Fibroblast of peridontal ligament (primary cell): ENCODE measurements at regions not wholly inside any gene's neighbourhood (a gene's known extent, or its start where the extent isn't known, plus 50 kb on each side); places are given as distances from the start of the nearest gene placed in this dataset.
"Not testable (repeated sequence)": the region's sequence is repeated elsewhere in the genome, so short reads cannot be mapped to it uniquely, and the experiment has no call there.

Source experiments
- DNase-seq: peaks from one replicate; pipeline ENCODE4 v3.0.0-alpha.2; 2010; ENCODE audit errors: extremely low read depth

- no peak for DNase-seq
These were observed 182.1 kb downstream of the DEPDC1B start for GRCh38 chr5:60517850-60518249.

DNA sequence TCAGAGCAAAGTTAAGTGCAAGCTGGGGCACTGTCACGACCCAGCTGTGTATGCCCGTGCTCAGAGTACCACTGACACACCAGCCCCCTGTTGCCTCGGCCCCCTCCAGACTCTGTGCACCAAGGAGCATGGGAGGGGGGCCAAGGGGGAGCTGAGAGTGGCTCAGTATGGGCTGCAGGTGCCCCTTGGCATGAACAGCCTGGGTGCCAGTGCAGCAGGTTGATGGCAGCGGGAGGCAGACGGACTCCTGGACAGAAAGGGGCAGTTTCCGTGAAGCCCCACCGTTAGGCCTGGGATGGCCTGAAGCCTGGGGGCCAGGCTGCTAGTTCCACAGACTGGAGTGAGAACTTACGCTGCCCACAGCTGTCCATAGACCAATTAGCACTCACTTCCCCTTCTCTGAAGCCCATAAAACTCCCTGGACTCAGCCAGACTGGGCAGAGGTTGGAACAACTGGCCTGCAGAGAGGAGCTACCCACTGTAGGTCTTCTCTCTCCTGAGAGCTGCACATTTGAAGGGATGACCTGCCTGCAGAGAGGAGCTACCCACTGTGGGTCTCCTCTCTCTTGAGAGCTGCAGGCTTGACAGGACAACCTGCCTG is 182.8 kb downstream of the DEPDC1B start:
- DNase-seq: no peak

- DNase-seq: no peak
These were observed 183.3 kb downstream of the DEPDC1B start for GRCh38 chr5:60516688-60517087.

DNA sequence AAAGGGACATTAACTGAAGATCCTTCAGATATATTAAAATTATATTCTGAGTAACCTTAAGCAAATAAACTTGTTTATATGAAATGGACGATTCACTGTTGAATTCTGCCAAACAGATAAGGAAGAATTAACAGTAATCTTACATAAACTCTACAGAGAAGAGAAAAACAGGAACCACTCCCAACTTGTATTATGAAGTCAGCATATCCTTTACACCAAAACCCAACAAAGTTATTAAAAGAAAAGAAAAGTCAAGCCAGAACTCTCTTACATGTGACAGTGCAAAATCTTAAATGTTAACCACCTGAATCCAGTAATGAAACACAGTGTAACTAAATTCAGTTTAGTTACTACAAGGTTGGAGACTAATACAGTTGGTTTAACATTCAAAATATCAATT is 185.8 kb downstream of the DEPDC1B start:
- no peak for DNase-seq

GRCh38 chr5:60512117-60512516 is 187.8 kb downstream of the DEPDC1B start:
- no peak for DNase-seq

- DNase-seq: no peak
These were observed 189.3 kb downstream of the DEPDC1B start for GRCh38 chr5:60510663-60511062.

DNA sequence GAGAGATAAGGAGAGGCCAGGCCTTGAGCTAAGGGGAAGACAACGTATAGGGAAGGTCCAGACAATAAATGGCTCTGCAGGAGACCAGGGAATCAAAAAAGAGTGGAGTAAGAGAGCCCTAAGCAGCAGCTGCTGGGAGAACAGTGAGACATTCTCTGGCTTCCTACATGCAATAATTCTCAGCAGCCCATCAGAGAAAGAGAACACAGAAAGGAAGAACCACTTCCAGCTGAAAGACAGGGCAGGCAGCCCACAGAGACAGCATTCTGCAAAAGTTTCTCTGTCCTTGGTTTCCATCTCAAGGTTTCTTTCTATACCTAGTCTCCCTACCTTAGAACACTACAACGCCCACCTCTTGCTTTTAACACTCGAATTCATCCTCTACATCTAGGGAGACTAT is 189.9 kb downstream of the DEPDC1B start:
- no peak for DNase-seq

DNA sequence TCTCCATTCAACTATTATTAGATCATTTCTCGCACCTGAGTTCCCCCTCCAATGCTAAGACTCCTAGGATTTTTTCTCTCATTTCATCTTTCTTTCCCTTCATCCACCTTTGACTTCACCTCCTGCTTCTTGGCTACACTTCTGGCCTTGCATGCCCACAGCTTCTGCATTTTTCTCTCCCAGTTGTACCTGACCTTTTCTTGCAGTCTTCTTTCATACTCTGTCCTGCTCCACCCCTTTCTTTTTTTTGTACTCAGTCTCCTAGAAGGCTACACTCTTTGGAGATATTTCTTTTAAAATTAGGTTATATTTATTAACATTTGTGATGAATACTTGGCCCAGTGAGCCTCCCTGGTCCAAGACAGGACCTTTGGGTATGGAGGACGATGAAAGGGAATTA is 190.4 kb downstream of the DEPDC1B start:
- no peak for DNase-seq

GRCh38 chr5:60507687-60508086 is 192.3 kb downstream of the DEPDC1B start:
- DNase-seq: peak; percentile 86

- no peak for DNase-seq
These were observed 194.4 kb downstream of the DEPDC1B start for GRCh38 chr5:60505373-60506171.

- DNase-seq: no peak
These were observed 195.6 kb downstream of the DEPDC1B start for GRCh38 chr5:60504342-60504741.

DNA sequence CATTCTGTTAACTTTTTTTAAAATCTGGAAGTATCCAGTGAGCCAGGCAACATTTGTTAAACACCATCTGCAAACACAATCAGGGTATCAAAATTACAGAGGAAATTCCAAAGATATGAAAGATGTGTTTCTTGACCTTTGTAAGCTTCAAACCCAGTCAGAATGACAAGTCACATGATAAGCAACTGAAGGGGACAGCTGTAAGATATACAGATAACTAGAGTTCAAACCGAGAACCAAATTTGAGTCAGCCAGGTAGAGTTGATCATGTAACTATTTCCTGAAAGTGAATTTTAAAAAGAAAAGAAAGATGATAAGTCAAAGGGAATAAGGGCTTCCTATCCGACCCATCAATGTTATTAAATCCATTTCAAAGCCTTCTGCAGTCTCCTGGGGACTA is 196.2 kb downstream of the DEPDC1B start:
- DNase-seq: no peak

DNA sequence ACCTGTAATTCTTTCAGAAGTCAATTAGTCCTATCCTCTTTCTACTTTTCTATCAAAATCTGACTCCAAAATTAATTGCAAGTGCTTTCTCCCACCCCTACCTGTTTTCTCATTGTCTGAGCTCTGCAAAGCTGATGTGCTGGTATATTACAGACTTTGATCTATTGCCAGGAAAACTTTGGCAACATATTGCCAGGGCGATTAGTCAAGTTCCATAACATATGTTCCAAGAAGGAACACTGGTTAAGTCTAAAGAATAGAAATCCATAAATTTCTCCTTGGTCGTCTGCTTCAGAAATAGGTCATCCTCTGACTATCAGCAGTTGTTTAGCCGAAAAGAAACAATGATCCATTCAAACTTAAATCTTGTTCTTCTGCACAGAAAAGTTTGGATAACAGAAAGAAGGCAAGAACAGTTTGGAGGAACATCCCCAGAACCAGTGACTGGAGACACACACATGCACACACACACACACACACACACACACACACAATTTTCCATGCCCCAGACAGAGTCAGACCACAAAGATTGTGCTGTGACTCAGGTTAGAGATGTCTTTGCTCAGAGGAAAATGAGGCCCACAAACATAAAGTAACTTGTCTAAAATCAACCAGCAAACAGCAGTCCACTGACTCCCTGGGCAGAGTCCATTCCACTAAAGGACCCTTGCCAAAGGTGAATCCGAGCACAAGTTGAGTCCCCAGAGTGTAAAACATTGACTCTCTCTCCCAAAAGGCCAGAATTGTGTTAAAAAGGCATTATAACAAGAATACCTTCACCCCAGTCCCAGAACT is 202.1 kb downstream of the DEPDC1B start:
- peak; percentile 66 for DNase-seq

GRCh38 chr5:60495644-60496520 is 204.1 kb downstream of the DEPDC1B start:
- no peak for DNase-seq

- DNase-seq: no peak
These were observed 205.3 kb downstream of the DEPDC1B start for GRCh38 chr5:60494635-60495034.

- no peak for DNase-seq
These were observed 205.8 kb downstream of the DEPDC1B start for GRCh38 chr5:60494144-60494543.

- DNase-seq: no peak
These were observed 206.6 kb downstream of the DEPDC1B start for GRCh38 chr5:60493372-60493771.

GRCh38 chr5:60492958-60493357 is 207.0 kb downstream of the DEPDC1B start:
- peak; percentile 33 for DNase-seq

DNA sequence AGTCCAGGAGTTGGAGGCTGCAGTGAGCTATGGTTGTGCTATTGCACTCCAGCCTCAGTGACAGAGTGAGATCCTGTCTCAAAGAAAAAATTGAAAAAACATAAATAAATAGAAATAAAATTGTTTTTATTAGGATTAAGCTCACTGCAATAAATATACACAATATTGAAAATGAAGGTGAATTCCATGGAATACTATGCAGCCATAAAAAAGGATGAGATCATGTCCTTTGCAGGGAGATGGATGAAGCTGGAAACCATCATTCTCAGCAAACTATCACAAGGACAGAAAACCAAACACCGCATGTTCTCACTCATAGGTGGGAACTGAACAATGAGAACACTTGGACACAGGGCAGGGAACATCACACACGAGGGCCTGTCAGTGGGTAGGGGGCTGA is 207.6 kb downstream of the DEPDC1B start:
- DNase-seq: not testable (repeated sequence)

- DNase-seq: no peak
These were observed 209.3 kb downstream of the DEPDC1B start for GRCh38 chr5:60490597-60491166.

DNA sequence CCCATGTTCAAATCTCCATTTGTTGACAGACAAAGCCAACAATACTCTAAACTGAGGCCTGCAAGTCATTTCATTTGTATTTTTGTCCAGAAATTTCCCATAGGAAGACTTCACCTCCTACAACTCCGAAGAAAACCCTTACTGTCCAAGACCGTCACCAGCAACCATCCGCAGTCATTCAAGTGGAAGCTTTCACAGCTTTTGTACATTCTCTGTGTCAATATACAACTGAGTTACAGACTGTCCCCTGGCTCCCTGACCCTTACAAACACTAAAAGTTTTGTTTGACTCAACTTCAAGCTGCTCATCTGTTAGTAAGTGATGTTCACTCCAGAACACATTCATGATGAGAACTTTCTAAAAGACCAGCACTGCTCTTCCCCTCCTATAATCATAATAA is 210.1 kb downstream of the DEPDC1B start:
- DNase-seq: no peak
